ENCODE measurements at regions not wholly inside any gene's neighbourhood (a gene's known extent, or its start where the extent isn't known, plus 50 kb on each side); places are given as distances from the start of the nearest gene placed in this dataset.
"Not testable (repeated sequence)": the region's sequence is repeated elsewhere in the genome, so short reads cannot be mapped to it uniquely, and the experiment has no call there.

DNA sequence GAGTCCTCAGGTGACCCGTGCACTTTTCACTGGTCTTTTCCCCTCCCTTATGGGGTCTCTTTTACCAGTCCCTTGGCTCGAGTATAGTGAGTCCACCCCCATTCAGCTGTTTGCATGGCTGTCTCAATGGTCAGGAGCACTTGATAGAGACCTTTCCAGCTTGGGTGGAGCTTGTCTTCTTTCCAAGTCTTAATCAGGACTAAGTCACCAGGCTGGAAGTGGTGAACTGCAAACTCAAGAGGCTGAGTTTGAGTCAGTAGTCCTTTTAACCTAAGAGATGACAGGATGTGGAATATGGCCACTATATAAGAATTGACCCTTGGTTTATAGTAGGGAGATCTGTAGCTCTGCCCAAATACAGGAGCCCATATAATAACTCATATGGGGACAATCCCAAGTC, 279.7 kb downstream of the PYDC2 start:
- no peak overlapping the region for H3K4me3 ChIP-seq
- no peaks in the 10 kb centered on the region for H3K27me3 ChIP-seq
- no peaks in the 10 kb centered on the region for H3K4me1 ChIP-seq (replicated peaks in 1 of 2)
- H3K27ac ChIP-seq: no peak overlapping the region
- intact Hi-C loops (cut with DNase I): no loop called here
- H3K9me3 ChIP-seq (replicated peaks in 1 of 3): no peaks in the 10 kb centered on the region
- DNase-seq: no peak
- TF ChIP-seq CTCF (IDR thresholded peaks at IDR 0.05) (no peak), POLR2A (IDR thresholded peaks at IDR 0.05) (no peak)
- H3K36me3 ChIP-seq (replicated peaks in 1 of 2): no peaks in the 10 kb centered on the region
- WGBS, 4 donors: 78 to 88% (median 79%) methylated on average over 2 of the region's 2 CpGs

DNA sequence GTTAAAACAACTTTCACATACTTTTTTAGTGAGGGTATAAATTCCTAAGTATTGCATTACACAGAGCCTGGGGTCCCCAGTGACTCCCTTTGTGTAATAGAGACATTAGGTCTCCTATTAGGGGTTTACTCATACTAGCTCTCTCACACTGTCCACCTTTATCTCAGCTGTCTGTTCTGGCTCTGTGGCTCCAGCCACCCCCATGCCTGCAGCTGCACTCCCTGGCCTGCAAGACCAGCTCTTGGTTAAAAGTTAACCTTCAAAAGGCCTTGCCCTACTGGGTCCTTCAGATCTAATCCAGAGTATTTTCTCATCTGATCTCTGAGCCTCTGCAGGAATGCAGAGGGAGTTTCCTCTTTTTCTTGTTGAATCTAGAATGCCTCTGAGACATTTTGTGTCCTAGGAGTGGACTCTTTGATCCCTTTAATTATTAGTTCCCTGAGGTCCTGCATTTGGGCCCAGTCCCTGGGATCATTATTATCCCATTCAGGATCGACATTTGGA, 280.9 kb downstream of the PYDC2 start:
- intact Hi-C loops (cut with DNase I); H3K27ac ChIP-seq; H3K4me3 ChIP-seq; H3K36me3 ChIP-seq (replicated peaks in 1 of 2); DNase-seq; H3K27me3 ChIP-seq; H3K4me1 ChIP-seq (replicated peaks in 1 of 2); H3K9me3 ChIP-seq (replicated peaks in 1 of 3): not testable (repeated sequence)
- WGBS, 4 donors: 87 to 100% (median 97%) methylated on average over 1 of the region's 1 CpG

DNA sequence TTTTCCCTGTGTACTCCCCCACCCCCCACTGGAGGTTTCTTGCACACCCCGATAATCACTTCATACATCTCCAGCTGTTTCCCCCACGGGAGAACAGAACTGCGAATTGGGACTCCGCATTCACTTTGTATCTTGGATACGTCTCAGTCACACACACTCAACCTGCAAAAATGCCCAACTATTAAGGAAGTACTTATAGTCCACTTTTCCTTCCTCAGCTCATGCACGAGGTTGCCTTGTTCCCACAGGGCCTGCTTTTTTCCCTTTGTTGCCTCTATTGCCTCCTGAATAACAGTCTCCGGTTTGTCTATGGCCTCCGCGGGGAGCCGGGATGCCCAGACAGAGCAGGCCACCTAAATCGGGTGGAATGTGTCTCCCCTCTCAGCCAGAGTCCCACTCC, 282.3 kb downstream of the PYDC2 start:
- WGBS, 4 donors: 89 to 97% (median 93%) methylated on average over 11 of the region's 11 CpGs
- H3K27ac ChIP-seq: no peak overlapping the region
- no peaks in the 10 kb centered on the region for H3K36me3 ChIP-seq (replicated peaks in 1 of 2)
- H3K4me1 ChIP-seq (replicated peaks in 1 of 2): no peaks in the 10 kb centered on the region
- H3K4me3 ChIP-seq: no peak overlapping the region
- no peaks in the 10 kb centered on the region for H3K9me3 ChIP-seq (replicated peaks in 1 of 3)
- H3K27me3 ChIP-seq: no peaks in the 10 kb centered on the region
- intact Hi-C loops (cut with DNase I): no loop called here
- TF ChIP-seq CTCF (IDR thresholded peaks at IDR 0.05) (no peak), POLR2A (IDR thresholded peaks at IDR 0.05) (no peak)
- no peak for DNase-seq

DNA sequence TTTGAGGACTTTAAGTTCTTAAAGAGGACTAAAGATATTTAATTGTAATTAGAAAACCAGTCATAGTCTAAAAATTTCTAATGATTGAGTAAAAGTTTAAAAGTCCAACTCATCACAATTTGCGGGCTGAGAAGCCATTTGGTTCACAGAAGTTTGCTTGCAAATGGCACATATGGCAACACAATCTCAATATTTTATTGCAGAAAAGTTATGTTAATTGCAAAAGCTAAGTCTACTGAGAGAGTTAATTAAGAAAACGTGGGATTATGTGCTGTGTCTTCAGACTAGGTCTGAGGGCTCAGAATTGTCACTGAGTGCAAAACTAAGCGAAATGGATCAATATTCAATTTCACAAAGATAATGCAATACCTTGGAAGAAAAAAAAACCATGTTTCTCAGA, 289.7 kb downstream of the PYDC2 start:
- H3K4me3 ChIP-seq: no peak overlapping the region
- H3K27me3 ChIP-seq: no peaks in the 10 kb centered on the region
- no peaks in the 10 kb centered on the region for H3K36me3 ChIP-seq (replicated peaks in 1 of 2)
- no peak for TF ChIP-seq POLR2A (IDR thresholded peaks at IDR 0.05)
- no peak for TF ChIP-seq CTCF (IDR thresholded peaks at IDR 0.05)
- no peaks in the 10 kb centered on the region for H3K9me3 ChIP-seq (replicated peaks in 1 of 3)
- DNase-seq: no peak
- H3K4me1 ChIP-seq (replicated peaks in 1 of 2): no peaks in the 10 kb centered on the region
- 84 to 92% (median 86%) methylated on average over 3 of the region's 3 CpGs for WGBS, 4 donors
- intact Hi-C loops (cut with DNase I): no loop called here
- H3K27ac ChIP-seq: no peak overlapping the region

GRCh38 chr3:191753196-191753595, 292.2 kb downstream of the PYDC2 start:
- H3K4me3 ChIP-seq: no peak overlapping the region
- intact Hi-C loops (cut with DNase I): no loop called here
- no peaks in the 10 kb centered on the region for H3K36me3 ChIP-seq (replicated peaks in 1 of 2)
- no peak for DNase-seq
- TF ChIP-seq CTCF (IDR thresholded peaks at IDR 0.05) (no peak), POLR2A (IDR thresholded peaks at IDR 0.05) (no peak)
- no peaks in the 10 kb centered on the region for H3K4me1 ChIP-seq (replicated peaks in 1 of 2)
- H3K27ac ChIP-seq: no peak overlapping the region
- WGBS, 4 donors: 61 to 82% (median 69%) methylated on average over 3 of the region's 3 CpGs
- no peaks in the 10 kb centered on the region for H3K27me3 ChIP-seq
- H3K9me3 ChIP-seq (replicated peaks in 1 of 3): no peaks in the 10 kb centered on the region

All from adrenal gland (tissue), 9 donors.